ENCODE measurements at regions not wholly inside any gene's neighbourhood (a gene's known extent, or its start where the extent isn't known, plus 50 kb on each side); places are given as distances from the start of the nearest gene placed in this dataset.

DNA sequence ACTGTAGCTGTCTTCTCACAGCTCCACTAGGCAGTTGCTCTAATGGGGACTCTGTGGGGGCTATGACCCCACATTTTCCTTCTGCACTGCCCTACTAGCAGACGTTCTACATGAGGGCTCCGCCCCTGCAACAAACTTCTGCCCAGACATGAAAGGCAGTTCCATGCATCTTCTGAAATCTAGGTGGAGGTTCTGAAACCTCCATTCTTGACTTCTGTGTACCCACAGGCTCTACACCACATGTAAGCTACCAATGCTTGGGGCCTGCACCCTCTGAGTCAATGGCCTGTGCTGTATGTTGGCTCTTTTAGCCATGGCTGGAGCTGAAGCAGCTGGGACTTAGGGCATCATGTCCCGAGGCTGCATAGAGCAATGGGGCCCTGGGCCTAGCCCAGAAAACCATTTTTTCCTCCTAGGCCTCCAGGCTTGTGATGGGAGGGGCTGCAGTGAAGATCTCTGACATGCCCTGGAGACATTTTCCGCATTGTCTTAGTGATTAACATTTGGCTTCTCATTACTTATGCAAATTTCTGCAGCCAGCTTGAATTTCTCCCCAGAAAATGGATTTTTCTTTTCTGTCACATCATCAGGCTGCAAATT lies 123.0 kb downstream of the MYCN start:
- no peak for TF ChIP-seq CTCF (IDR thresholded peaks at IDR 0.05; ENCODE audit: low read depth, low read length)
- H3K4me3 ChIP-seq (ENCODE audit: low read depth, low read length), result no peak overlapping the region

DNA sequence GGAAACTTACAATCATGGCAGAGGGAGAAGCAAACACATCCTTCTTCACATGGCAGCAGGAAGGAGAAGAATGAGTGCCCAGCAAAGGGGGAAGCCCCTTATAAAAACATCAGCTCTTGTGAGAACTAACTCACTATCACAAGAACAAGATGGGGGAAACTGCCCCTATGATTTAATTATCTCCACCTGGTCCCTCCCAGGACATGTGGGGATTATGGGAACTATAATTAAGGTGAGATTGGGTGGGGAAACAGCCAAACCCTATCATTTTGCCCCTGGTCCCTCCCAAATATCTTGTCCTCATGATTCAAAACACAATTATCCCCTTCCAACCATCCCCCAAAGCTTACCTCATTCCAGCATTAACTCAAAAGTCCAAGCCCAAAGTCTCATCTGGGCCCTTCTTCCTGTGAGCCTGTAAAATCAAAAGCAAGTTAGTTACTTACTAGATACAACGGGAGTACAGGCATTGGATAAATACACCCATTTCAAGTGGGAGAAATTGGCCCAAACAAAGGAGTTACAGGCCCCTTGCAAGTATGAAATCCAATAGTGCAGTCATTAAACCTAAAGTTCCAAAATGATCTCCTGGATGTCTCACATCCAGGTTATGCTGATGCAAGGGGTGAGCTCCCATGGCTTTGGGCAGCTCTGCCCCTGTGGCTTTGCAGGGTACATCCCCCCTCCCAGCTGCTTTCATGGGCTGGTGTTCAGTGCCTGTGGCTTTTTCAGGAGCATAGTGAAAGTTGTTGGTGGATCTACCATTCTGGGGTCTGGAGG lies 122.3 kb downstream of the MYCN start:
- no peak overlapping the region for H3K4me3 ChIP-seq (ENCODE audit: low read depth, low read length)

DNA sequence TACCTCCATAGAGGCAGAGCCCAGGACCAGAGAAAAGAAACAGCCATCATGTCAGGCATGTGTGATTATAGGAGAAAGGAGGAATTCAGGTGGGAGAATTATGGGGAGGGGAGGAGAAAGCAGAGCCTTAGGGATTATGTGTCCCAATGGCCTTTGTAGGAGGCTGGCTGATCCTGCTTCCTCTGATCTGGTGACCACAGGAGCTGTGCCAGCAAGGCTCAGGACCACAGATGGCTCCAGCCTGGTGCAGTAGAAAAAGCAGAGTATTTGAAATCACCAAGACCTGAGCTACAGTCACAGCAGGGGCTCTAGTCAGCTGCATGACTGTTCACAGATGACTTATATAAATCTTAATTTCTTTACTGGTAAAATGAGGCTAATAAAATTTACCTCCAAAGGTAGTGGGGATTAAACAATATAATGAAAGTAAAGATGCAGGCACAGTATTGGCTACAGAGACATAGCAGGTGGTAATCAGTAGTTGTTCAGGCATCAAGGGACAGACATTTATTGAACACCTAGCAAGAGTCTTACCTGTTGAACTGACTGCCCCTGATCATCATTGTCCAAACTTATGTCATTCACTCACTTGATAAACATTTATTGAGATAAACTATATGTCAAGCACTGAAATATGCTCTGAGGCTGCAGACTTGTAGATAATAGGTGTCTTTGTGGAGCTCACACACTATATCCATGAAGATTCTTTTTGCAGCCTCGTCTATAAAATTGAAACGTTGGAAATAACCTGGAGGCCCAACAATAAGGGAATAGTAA lies 121.3 kb downstream of the MYCN start:
- TF ChIP-seq CTCF (IDR thresholded peaks at IDR 0.05; ENCODE audit: low read depth, low read length), result no peak
- H3K4me3 ChIP-seq (ENCODE audit: low read depth, low read length), result no peak overlapping the region

More for the DNA sequence above, 122.3 kb downstream of the MYCN start:
- TF ChIP-seq CTCF (IDR thresholded peaks at IDR 0.05; ENCODE audit: low read depth, low read length), result no peak

DNA sequence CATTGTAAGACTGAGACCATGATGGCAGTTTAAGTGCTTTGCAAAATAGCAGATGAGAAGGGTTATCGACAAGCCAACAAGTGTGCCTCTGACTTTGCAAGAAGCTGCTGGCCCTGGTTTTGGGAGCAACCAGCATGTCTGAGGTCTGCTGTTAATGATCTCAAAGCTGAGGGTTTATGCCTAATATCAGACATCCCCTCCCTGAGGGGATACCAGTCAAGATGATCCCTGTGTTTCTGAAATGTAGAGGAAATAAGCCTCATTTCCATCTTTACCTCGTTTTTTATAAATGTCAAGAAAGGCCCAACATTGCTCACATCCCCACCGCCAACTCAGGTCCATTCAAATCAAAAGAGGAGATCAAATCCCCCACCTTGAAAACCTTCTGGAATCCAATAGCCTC lies 120.6 kb downstream of the MYCN start:
- TF ChIP-seq CTCF (IDR thresholded peaks at IDR 0.05; ENCODE audit: low read depth, low read length), result no peak
- no peak overlapping the region for H3K4me3 ChIP-seq (ENCODE audit: low read depth, low read length)

DNA sequence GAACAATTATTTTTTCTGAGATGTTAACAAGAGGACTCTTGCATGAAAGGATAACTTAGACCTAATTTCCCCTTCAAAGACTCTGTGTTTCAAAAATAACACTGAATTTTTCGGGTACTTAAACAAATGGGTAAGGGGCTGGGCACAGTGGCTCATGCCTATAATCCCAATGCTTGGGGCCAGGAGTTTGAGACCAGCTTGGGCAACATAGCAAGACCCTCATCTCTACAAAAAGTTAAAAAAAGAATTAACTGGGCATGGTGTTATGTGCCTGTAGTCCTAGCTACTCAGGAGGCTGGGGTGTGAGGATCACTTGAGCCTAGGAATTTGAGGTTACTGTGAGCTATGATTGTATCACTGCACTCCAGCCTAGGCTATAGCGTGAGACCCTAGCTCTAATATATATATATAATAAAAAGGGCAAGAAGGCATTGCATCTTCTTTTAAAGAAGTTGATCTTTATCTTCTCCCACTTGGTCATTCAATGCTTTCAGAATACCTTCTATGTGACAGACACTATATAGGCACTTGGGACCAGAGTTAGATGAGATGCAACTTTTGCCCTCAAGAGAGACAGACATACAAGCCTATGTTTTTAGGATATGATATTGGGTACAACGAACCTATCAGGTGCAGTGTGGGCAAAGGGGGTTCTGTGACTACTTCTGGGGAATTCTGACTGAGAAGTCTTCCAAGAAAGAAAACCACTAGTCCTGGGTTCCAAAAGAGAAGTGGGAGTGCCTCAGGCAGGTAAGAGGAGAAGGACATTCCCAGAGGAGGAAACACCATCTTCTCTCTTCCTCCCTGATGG lies 120.0 kb downstream of the MYCN start:
- H3K4me3 ChIP-seq (ENCODE audit: low read depth, low read length), result no peak overlapping the region
- no peak for TF ChIP-seq CTCF (IDR thresholded peaks at IDR 0.05; ENCODE audit: low read depth, low read length)

DNA sequence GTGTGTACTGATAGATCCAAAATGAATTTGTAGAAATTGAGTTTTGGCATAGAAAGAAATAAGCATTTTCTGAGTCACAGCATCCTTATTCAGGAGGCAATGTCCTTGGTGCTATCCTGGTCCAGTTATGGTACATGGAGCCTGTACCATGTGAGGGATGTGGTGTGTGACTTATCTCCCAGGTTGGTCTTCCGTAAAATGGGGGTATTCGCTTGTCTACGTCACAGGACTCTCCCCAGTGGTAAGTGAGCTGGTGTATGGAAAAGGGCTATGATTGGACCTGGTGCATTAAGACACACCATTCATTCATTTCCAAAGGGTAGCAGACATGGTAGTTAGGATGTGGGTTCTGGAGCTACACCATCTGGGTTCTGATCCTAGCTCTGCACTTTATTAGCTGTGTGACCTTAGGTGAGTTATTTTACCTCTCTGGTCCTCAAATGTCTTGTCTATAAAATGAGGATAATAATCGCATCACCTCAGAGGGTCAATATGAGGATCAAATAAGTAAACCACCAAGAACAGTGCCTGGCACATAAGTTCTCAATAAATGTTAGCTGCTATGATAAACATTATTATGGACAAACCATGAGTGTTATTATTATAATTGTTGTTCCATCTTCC lies 119.2 kb downstream of the MYCN start:
- no peak for TF ChIP-seq CTCF (IDR thresholded peaks at IDR 0.05; ENCODE audit: low read depth, low read length)
- no peak overlapping the region for H3K4me3 ChIP-seq (ENCODE audit: low read depth, low read length)
